ENCODE measurements at regions not wholly inside any gene's neighbourhood (a gene's known extent, or its start where the extent isn't known, plus 50 kb on each side); places are given as distances from the start of the nearest gene placed in this dataset.

- DNase-seq = no peak
- intact Hi-C loops (cut with DNase I, micrococcal nuclease) = no loop called here
- ATAC-seq = no peak
These were observed 61.6 kb downstream of the LSM5 start for GRCh38 chr7:32428546-32428945.

GRCh38 chr7:32427769-32428291 is 62.4 kb downstream of the LSM5 start:
- ATAC-seq = peak; percentile 69
- intact Hi-C loops (cut with DNase I, micrococcal nuclease) = no loop called here
- peak; percentile 34 to 74 for DNase-seq

GRCh38 chr7:32416846-32417245 is 73.3 kb downstream of the LSM5 start:
- ATAC-seq = no peak
- no peak for DNase-seq
- intact Hi-C loops (cut with DNase I, micrococcal nuclease) = no loop called here

- intact Hi-C loops (cut with DNase I, micrococcal nuclease) = no loop called here
- DNase-seq (no peak), ATAC-seq (no peak)
These were observed 74.2 kb downstream of the LSM5 start for GRCh38 chr7:32415936-32416335.

GRCh38 chr7:32415519-32415918 is 74.7 kb downstream of the LSM5 start:
- intact Hi-C loops (cut with DNase I, micrococcal nuclease) = no loop called here
- ATAC-seq = no peak

GRCh38 chr7:32412471-32412870 is 77.7 kb downstream of the LSM5 start:
- ATAC-seq = no peak
- no peak for DNase-seq
- intact Hi-C loops (cut with DNase I, micrococcal nuclease) = no loop called here

More at GRCh38 chr7:32415519-32415918, 74.7 kb downstream of the LSM5 start:
- DNase-seq = no peak

GRCh38 chr7:32410545-32410944 is 79.6 kb downstream of the LSM5 start:
- intact Hi-C loops (cut with DNase I, micrococcal nuclease) = no loop called here
- no peak for ATAC-seq

GRCh38 chr7:32406386-32406785 is 83.8 kb downstream of the LSM5 start:
- ATAC-seq (no peak), DNase-seq (no peak)
- intact Hi-C loops (cut with DNase I, micrococcal nuclease) = no loop called here

More at GRCh38 chr7:32410545-32410944, 79.6 kb downstream of the LSM5 start:
- no peak for DNase-seq

GRCh38 chr7:32403463-32404229 is 86.5 kb downstream of the LSM5 start:
- DNase-seq (no peak), ATAC-seq (no peak)
- intact Hi-C loops (cut with DNase I, micrococcal nuclease) = no loop called here

- no peak for DNase-seq
- intact Hi-C loops (cut with DNase I, micrococcal nuclease) = no loop called here
- no peak for ATAC-seq
These were observed 89.5 kb downstream of the LSM5 start for GRCh38 chr7:32400676-32401075.

GRCh38 chr7:32399311-32399710 is 90.9 kb downstream of the LSM5 start:
- DNase-seq (no peak), ATAC-seq (no peak)
- intact Hi-C loops (cut with DNase I, micrococcal nuclease) = no loop called here

- DNase-seq (no peak), ATAC-seq (no peak)
- intact Hi-C loops (cut with DNase I, micrococcal nuclease) = no loop called here
These were observed 95.0 kb downstream of the LSM5 start for GRCh38 chr7:32395168-32395567.

- no peak for DNase-seq
- intact Hi-C loops (cut with DNase I, micrococcal nuclease) = no loop called here
- ATAC-seq = no peak
These were observed 96.3 kb downstream of the LSM5 start for GRCh38 chr7:32393861-32394260.

GRCh38 chr7:32390210-32390609 is 100.0 kb downstream of the LSM5 start:
- no peak for DNase-seq
- intact Hi-C loops (cut with DNase I, micrococcal nuclease) = no loop called here
- ATAC-seq = no peak

GRCh38 chr7:32385316-32385956 is 104.7 kb downstream of the LSM5 start:
- no peak for ATAC-seq
- DNase-seq = no peak

GRCh38 chr7:32381024-32381601 is 109.1 kb downstream of the LSM5 start:
- no peak for DNase-seq
- intact Hi-C loops (cut with DNase I, micrococcal nuclease) = no loop called here
- ATAC-seq = no peak

More at GRCh38 chr7:32385316-32385956, 104.7 kb downstream of the LSM5 start:
- intact Hi-C loops (cut with DNase I, micrococcal nuclease) = no loop called here

- DNase-seq = no peak
- intact Hi-C loops (cut with DNase I, micrococcal nuclease) = no loop called here
- ATAC-seq = no peak
These were observed 110.6 kb downstream of the LSM5 start for GRCh38 chr7:32379510-32380112.

GRCh38 chr7:32378988-32379387 is 111.2 kb downstream of the LSM5 start:
- intact Hi-C loops (cut with DNase I, micrococcal nuclease) = no loop called here
- ATAC-seq (no peak), DNase-seq (no peak)

GRCh38 chr7:32364581-32364980 is 125.6 kb downstream of the LSM5 start:
- intact Hi-C loops (cut with DNase I, micrococcal nuclease) = no loop called here
- no peak for DNase-seq
- ATAC-seq = no peak

- intact Hi-C loops (cut with DNase I, micrococcal nuclease) = no loop called here
- ATAC-seq (no peak), DNase-seq (no peak)
These were observed 130.1 kb downstream of the LSM5 start for GRCh38 chr7:32360127-32360526.

Measured in left colon (tissue), 2 donors.